ENCODE measurements at regions not wholly inside any gene's neighbourhood (a gene's known extent, or its start where the extent isn't known, plus 50 kb on each side); places are given as distances from the start of the nearest gene placed in this dataset.

GRCh38 chr2:2569836-2570235 is 238.8 kb upstream of the MYT1L start:
- no peaks in the 10 kb centered on the region for H3K36me3 Mint-ChIP-seq (ENCODE audit: low read depth)
- H3K9me3 Mint-ChIP-seq: no peaks in the 10 kb centered on the region
- ATAC-seq (ENCODE audit: poor library complexity) (no peak), DNase-seq (peak in 1 of 14 experiments; percentile 10)
- no peaks in the 10 kb centered on the region for H3K27me3 Mint-ChIP-seq
- H3K4me1 Mint-ChIP-seq (ENCODE audit: low read depth): no peaks in the 10 kb centered on the region
- Histone ChIP-seq H3K27ac (ENCODE audit: low read depth in 1 of 2, low read length in 2 of 2) (no peak overlapping the region), H3K36me3 (ENCODE audit: insufficient read depth, low read length) (no peaks in the 10 kb centered on the region), H3K4me3 (ENCODE audit: low read length) (no peak overlapping the region), H3K27me3 (ENCODE audit: control insufficient read depth in 1 of 2, insufficient read depth in 2 of 2, low read length in 2 of 2) (no peaks in the 10 kb centered on the region), H3K9me3 (ENCODE audit: control insufficient read depth in 1 of 2, insufficient read depth in 1 of 2, low read length in 2 of 2) (peaks cover 0 to 47% of the 10 kb centered on the region in 2 experiments), H3K4me1 (ENCODE audit: insufficient read depth, low read length) (no peaks in the 10 kb centered on the region)
- intact Hi-C loops (cut with DNase I, micrococcal nuclease): no loop called here
- no peak for TF ChIP-seq CTCF (IDR thresholded peaks at IDR 0.05)
- H3K27ac Mint-ChIP-seq: no peak overlapping the region
- ChIA-PET POLR2A (no interaction called here), CTCF (no interaction called here)
- H3K4me3 Mint-ChIP-seq: no peak overlapping the region

DNA sequence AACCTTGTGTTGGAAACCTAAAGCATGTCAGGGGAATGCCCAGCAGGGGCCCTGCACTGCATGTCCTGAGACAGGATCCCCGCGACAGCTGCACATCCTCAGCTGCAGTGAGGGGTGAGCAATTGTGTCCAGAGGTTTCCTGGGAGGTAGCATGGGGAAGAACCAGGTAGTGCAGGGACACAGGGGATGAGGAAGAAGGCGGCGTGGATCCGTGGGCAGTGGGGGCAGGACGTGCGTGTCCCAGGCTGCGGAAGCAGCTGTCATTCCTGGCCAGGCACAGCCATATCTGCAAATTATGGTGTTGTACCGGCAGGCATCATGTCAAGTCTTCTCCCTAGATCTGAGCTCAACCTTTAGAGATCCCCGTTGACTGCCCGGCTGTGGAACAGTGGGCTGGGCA is 238.2 kb upstream of the MYT1L start:
- intact Hi-C loops (cut with DNase I, micrococcal nuclease): no loop called here
- H3K4me1 ChIP-seq (ENCODE audit: insufficient read depth, low read length): no peaks in the 10 kb centered on the region
- no peaks in the 10 kb centered on the region for H3K9me3 Mint-ChIP-seq
- H3K27ac Mint-ChIP-seq: no peak overlapping the region
- no peaks in the 10 kb centered on the region for H3K4me1 Mint-ChIP-seq (ENCODE audit: low read depth)
- no peak for TF ChIP-seq CTCF (IDR thresholded peaks at IDR 0.05)
- CTCF ChIA-PET: no interaction called here
- H3K36me3 Mint-ChIP-seq (ENCODE audit: low read depth): no peaks in the 10 kb centered on the region
- no peak overlapping the region for H3K4me3 Mint-ChIP-seq
- H3K27me3 Mint-ChIP-seq: no peaks in the 10 kb centered on the region
- no peaks in the 10 kb centered on the region for H3K36me3 ChIP-seq (ENCODE audit: insufficient read depth, low read length)
- no peak overlapping the region for H3K4me3 ChIP-seq (ENCODE audit: low read length)
- ATAC-seq (ENCODE audit: poor library complexity) (no peak), DNase-seq (peak in 1 of 14 experiments; percentile 29)
- peaks cover 0 to 42% of the 10 kb centered on the region in 2 experiments for H3K9me3 ChIP-seq (ENCODE audit: control insufficient read depth in 1 of 2, insufficient read depth in 1 of 2, low read length in 2 of 2)
- no peak overlapping the region for H3K27ac ChIP-seq (ENCODE audit: low read depth in 1 of 2, low read length in 2 of 2)
- no peaks in the 10 kb centered on the region for H3K27me3 ChIP-seq (ENCODE audit: control insufficient read depth in 1 of 2, insufficient read depth in 2 of 2, low read length in 2 of 2)
- POLR2A ChIA-PET: no interaction called here

DNA sequence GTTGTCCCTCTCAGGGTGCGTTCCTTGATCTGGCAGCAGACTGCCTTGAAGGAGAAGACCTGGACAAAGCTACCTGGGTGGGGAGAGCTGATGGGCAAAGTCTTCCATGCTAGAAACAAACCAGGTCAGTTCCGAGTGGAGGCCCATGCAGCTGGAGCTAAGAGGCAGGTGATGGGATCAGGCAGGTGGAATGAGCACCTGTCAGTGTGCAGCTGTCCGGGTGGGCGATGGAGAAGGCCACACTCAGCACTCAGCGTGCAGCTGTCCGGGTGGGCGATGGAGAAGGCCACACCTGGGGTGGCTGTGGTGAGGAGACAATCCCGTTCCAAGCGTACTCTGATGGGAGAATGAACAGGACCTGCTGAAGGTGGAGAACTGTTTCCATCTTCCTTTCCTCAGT is 237.3 kb upstream of the MYT1L start:
- Mint-ChIP-seq H3K36me3 (ENCODE audit: low read depth) (no peaks in the 10 kb centered on the region), H3K4me1 (ENCODE audit: low read depth) (no peaks in the 10 kb centered on the region), H3K27ac (no peak overlapping the region), H3K9me3 (no peaks in the 10 kb centered on the region), H3K27me3 (no peaks in the 10 kb centered on the region), H3K4me3 (no peak overlapping the region)
- intact Hi-C loops (cut with DNase I, micrococcal nuclease): no loop called here
- DNase-seq (peak in 1 of 14 experiments; percentile 21), ATAC-seq (ENCODE audit: poor library complexity) (no peak)
- POLR2A ChIA-PET: no interaction called here
- Histone ChIP-seq H3K27me3 (ENCODE audit: control insufficient read depth in 1 of 2, insufficient read depth in 2 of 2, low read length in 2 of 2) (no peaks in the 10 kb centered on the region), H3K4me1 (ENCODE audit: insufficient read depth, low read length) (no peaks in the 10 kb centered on the region), H3K27ac (ENCODE audit: low read depth in 1 of 2, low read length in 2 of 2) (no peak overlapping the region), H3K9me3 (ENCODE audit: control insufficient read depth in 1 of 2, insufficient read depth in 1 of 2, low read length in 2 of 2) (peaks cover 0 to 33% of the 10 kb centered on the region in 2 experiments), H3K4me3 (ENCODE audit: low read length) (no peak overlapping the region), H3K36me3 (ENCODE audit: insufficient read depth, low read length) (no peaks in the 10 kb centered on the region)
- CTCF ChIA-PET: no interaction called here
- TF ChIP-seq CTCF (IDR thresholded peaks at IDR 0.05): no peak

Data from CD4-positive, alpha-beta T cell (primary cell).